ENCODE measurements at regions not wholly inside any gene's neighbourhood (a gene's known extent, or its start where the extent isn't known, plus 50 kb on each side); places are given as distances from the start of the nearest gene placed in this dataset.

GRCh38 chr11:128026596-128026995, 560.8 kb downstream of the ETS1 start:
- no peak for TF ChIP-seq CTCF (IDR thresholded peaks at IDR 0.05; ENCODE audit: insufficient read depth, low read length)
- peak; percentile 96 for DNase-seq (ENCODE audit: low read depth)
- no peak overlapping the region for H3K4me3 ChIP-seq (ENCODE audit: low read depth, low read length)

GRCh38 chr11:128022761-128023160, 564.6 kb downstream of the ETS1 start:
- TF ChIP-seq CTCF (IDR thresholded peaks at IDR 0.05; ENCODE audit: insufficient read depth, low read length), result no peak
- DNase-seq (ENCODE audit: low read depth), result no peak
- no peak overlapping the region for H3K4me3 ChIP-seq (ENCODE audit: low read depth, low read length)

- DNase-seq (ENCODE audit: low read depth), result peak; percentile 72
- H3K4me3 ChIP-seq (ENCODE audit: low read depth, low read length), result no peak overlapping the region
- TF ChIP-seq CTCF (IDR thresholded peaks at IDR 0.05; ENCODE audit: insufficient read depth, low read length), result peak; percentile 31
These were observed 565.4 kb downstream of the ETS1 start for GRCh38 chr11:128022007-128022368.

- peak; percentile 53 for TF ChIP-seq CTCF (IDR thresholded peaks at IDR 0.05; ENCODE audit: insufficient read depth, low read length)
- DNase-seq (ENCODE audit: low read depth), result peak; percentile 46
- H3K4me3 ChIP-seq (ENCODE audit: low read depth, low read length), result no peak overlapping the region
These were observed 565.9 kb downstream of the ETS1 start for GRCh38 chr11:128021349-128022006.

GRCh38 chr11:128018692-128019091, 568.7 kb downstream of the ETS1 start:
- TF ChIP-seq CTCF (IDR thresholded peaks at IDR 0.05; ENCODE audit: insufficient read depth, low read length), result no peak
- no peak for DNase-seq (ENCODE audit: low read depth)
- H3K4me3 ChIP-seq (ENCODE audit: low read depth, low read length), result no peak overlapping the region

GRCh38 chr11:128005562-128005961, 581.8 kb downstream of the ETS1 start:
- DNase-seq (ENCODE audit: low read depth), result no peak
- H3K4me3 ChIP-seq (ENCODE audit: low read depth, low read length), result no peak overlapping the region
- no peak for TF ChIP-seq CTCF (IDR thresholded peaks at IDR 0.05; ENCODE audit: insufficient read depth, low read length)

- no peak overlapping the region for H3K4me3 ChIP-seq (ENCODE audit: low read depth, low read length)
- DNase-seq (ENCODE audit: low read depth), result no peak
- no peak for TF ChIP-seq CTCF (IDR thresholded peaks at IDR 0.05; ENCODE audit: insufficient read depth, low read length)
These were observed 588.9 kb downstream of the ETS1 start for GRCh38 chr11:127998421-127998820.

Data from fibroblast of the aortic adventitia (primary cell).